ENCODE measurements at regions not wholly inside any gene's neighbourhood (a gene's known extent, or its start where the extent isn't known, plus 50 kb on each side); places are given as distances from the start of the nearest gene placed in this dataset.

DNA sequence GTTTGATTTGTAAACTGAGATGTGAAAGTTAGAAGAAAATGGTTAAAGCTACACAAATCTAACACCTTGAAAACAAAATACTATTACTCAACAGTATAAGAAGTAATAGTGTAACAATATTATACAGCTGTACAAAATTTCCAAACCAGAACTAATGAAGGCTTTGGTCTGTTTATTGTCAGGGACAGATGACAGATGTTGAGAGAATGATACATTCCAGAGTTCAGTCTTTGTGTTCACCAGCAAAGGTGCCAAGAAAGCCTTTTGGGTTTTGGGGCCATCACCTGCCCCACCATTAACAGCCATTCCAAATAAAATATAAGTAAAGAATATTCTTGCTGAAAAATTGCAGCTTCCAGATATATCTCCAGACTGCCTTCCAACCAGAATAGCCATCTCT, 439.3 kb downstream of the PCDH20 start:
- TF ChIP-seq CTCF (IDR thresholded peaks at IDR 0.05), result no peak
- TF ChIP-seq POLR2A (IDR thresholded peaks at IDR 0.05), result no peak
